ENCODE measurements at regions not wholly inside any gene's neighbourhood (a gene's known extent, or its start where the extent isn't known, plus 50 kb on each side); places are given as distances from the start of the nearest gene placed in this dataset.

DNA sequence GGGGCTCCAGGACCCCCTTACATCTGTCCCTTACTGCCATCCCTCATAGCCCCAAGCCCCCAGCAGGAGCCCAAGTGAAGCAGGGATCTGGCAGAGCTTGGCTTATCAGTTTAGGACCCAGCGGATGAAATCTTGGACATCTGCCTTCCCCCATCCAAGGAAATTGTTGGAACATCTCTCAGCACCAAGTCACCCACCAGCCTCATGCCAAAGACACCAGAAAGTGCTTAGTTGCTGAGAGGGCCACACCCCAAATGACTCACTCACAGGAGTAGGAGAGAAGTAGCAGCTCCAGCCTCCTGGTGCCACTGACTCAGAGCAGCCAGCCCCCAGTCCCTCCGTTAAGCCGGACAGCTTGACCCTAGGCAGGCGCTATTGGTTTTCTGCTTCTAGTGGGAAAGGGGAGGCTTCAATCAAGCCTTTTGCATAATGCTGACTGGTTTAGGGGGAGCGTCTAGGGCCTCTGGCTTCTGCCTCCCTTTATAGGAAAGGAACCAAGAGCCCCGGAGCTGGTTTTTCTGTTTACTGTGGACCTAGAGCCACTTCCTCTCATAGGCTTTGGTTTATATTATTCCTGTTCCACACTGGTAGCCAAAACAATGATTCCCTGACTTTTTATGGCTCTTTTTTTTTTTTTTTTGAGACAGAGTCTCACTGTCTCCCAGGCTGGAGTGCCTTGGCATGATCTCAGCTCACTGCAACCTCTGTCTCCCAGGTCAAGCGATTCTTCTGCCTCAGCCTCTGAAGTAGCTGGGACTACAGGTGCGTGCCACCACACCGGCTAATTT is 114.2 kb upstream of the IPO9 start:
- Histone ChIP-seq H3K4me3 (ENCODE audit: low read depth in 1 of 3, low read length in 3 of 3) (no peak overlapping the region), H3K9me3 (ENCODE audit: control insufficient read depth in 2 of 2, insufficient read depth in 1 of 2, low read depth in 1 of 2, low read length in 1 of 2) (no peaks in the 10 kb centered on the region), H3K36me3 (ENCODE audit: control insufficient read depth in 3 of 3, insufficient read depth in 2 of 3, low read depth in 1 of 3, low read length in 3 of 3) (peaks cover 0 to 21% (median 0%) of the 10 kb centered on the region in 3 donors), H3K27ac (ENCODE audit: low read depth in 1 of 3, low read length in 2 of 3) (peak overlapping the region; percentile 53 to 92 (median 63)), H3K4me1 (ENCODE audit: control insufficient read depth in 3 of 3, insufficient read depth in 2 of 3, low read depth in 1 of 3, low read length in 2 of 3) (peaks cover 5 to 29% (median 17%) of the 10 kb centered on the region in 3 donors), H3K27me3 (ENCODE audit: control insufficient read depth in 3 of 3, insufficient read depth in 3 of 3, low read length in 3 of 3) (no peaks in the 10 kb centered on the region)
- DNase-seq (peak; percentile 79 to 87), FAIRE-seq (no peak)
- 34 to 48% (median 38%) methylated on average over 9 of the region's 9 CpGs for WGBS, 3 donors

DNA sequence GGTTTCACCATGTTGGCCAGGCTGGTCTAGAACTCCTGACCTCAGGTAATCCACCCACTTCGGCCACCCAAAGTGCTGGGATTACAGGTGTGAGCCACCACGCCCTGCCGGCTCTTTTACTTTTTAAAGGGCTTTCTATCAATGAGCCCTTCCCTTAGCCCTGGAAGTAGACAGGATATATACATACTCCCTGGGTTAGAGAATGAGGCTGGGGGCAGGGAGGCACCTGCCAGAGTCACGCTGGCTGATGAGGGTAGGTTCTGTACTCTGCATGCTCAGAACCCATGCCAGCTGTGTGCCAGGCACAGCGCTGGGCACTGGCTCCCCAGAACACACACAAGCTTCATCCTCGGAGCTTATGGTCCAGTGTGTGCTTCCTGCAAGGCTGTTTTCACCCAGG is 113.6 kb upstream of the IPO9 start:
- WGBS, 3 donors = 61 to 71% (median 64%) methylated on average over 6 of the region's 6 CpGs
- DNase-seq = no peak
- H3K27me3 ChIP-seq (ENCODE audit: control insufficient read depth in 3 of 3, insufficient read depth in 3 of 3, low read length in 3 of 3) = no peaks in the 10 kb centered on the region

DNA sequence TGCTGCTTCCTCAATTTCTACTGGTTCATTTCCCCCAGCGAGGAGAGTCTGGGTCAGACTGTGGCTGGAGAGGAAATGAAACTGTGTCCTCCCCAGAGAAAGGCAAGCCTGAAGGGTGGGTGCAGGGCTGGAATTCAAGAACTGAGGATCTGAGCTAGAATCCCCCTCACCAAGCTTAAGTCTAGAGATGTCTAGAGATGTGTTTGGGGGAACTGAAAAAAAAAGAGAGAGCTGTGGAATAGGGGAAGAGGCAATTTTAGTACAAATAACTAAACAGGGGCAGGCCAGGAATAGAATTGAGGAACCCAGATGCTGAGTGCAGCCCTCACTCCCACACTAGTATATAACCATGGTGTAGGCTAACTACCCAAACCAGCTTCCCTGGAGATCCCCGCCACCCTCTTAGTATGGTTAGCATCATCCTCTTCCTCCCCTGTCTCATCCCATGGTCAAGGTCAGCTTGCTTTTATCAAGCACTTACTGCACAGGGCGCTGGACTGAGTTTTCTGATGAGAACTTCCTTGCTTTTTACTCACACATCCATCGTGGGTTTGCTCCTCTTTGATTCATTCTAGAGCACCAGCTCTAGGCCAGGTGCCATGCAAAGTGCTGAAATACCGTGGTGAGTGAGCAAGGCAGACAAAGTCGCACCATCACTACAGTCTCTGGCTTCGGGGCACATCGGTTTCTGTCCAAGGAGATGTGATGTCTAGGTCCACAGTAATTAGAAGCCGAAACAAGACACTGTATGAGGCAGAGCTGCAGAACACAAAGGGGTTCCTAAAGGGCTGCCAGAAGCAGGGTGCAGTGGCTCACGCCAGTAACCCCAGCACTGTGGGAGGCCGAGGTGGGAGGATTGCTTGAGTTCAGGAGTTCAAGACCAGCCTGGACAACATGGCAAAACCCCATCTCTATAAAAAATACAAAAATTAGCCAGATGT is 112.9 kb upstream of the IPO9 start:
- no peak for FAIRE-seq
- no peak for DNase-seq
- Histone ChIP-seq H3K27ac (ENCODE audit: low read depth in 1 of 3, low read length in 2 of 3) (peak overlapping the region in 2 of 3 donors; percentile 6 to 92), H3K4me1 (ENCODE audit: control insufficient read depth in 3 of 3, insufficient read depth in 2 of 3, low read depth in 1 of 3, low read length in 2 of 3) (peaks cover 5 to 33% (median 17%) of the 10 kb centered on the region in 3 donors), H3K36me3 (ENCODE audit: control insufficient read depth in 3 of 3, insufficient read depth in 2 of 3, low read depth in 1 of 3, low read length in 3 of 3) (peaks cover 0 to 21% (median 0%) of the 10 kb centered on the region in 3 donors), H3K4me3 (ENCODE audit: low read depth in 1 of 3, low read length in 3 of 3) (no peak overlapping the region), H3K9me3 (ENCODE audit: control insufficient read depth in 2 of 2, insufficient read depth in 1 of 2, low read depth in 1 of 2, low read length in 1 of 2) (no peaks in the 10 kb centered on the region), H3K27me3 (ENCODE audit: control insufficient read depth in 3 of 3, insufficient read depth in 3 of 3, low read length in 3 of 3) (no peaks in the 10 kb centered on the region)
- WGBS, 3 donors = 76 to 80% (median 78%) methylated on average over 11 of the region's 11 CpGs

More for the DNA sequence above, 113.6 kb upstream of the IPO9 start:
- no peaks in the 10 kb centered on the region for H3K9me3 ChIP-seq (ENCODE audit: control insufficient read depth in 2 of 2, insufficient read depth in 1 of 2, low read depth in 1 of 2, low read length in 1 of 2)
- peaks cover 0 to 21% (median 0%) of the 10 kb centered on the region in 3 donors for H3K36me3 ChIP-seq (ENCODE audit: control insufficient read depth in 3 of 3, insufficient read depth in 2 of 3, low read depth in 1 of 3, low read length in 3 of 3)
- peak overlapping the region in 2 of 3 donors; percentile 6 to 92 for H3K27ac ChIP-seq (ENCODE audit: low read depth in 1 of 3, low read length in 2 of 3)
- H3K4me3 ChIP-seq (ENCODE audit: low read depth in 1 of 3, low read length in 3 of 3) = no peak overlapping the region
- FAIRE-seq = no peak
- H3K4me1 ChIP-seq (ENCODE audit: control insufficient read depth in 3 of 3, insufficient read depth in 2 of 3, low read depth in 1 of 3, low read length in 2 of 3) = peaks cover 5 to 33% (median 17%) of the 10 kb centered on the region in 3 donors

DNA sequence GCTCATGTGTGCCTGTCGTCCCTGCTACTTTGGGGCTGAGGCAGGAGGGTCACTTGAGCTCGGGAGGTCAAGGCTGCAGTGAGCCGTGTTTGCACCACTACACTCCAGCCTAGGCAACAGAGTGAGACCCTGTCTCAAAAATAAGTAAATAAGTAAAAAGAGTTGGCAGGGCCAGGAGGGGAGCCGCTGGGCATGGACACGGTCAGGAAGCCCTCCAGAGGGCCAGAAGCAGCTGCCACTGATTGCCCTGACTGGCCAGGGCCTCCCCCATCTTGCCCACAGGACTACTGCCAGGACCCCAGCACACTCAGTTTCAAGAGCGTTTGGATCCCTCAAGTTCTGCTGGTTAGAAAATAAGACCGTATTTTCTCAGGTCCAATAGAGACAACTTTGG is 112.2 kb upstream of the IPO9 start:
- H3K9me3 ChIP-seq (ENCODE audit: control insufficient read depth in 2 of 2, insufficient read depth in 1 of 2, low read depth in 1 of 2, low read length in 1 of 2) = no peaks in the 10 kb centered on the region
- H3K27me3 ChIP-seq (ENCODE audit: control insufficient read depth in 3 of 3, insufficient read depth in 3 of 3, low read length in 3 of 3) = no peaks in the 10 kb centered on the region
- H3K4me3 ChIP-seq (ENCODE audit: low read depth in 1 of 3, low read length in 3 of 3) = no peak overlapping the region
- WGBS, 3 donors = 89 to 93% (median 92%) methylated on average over 7 of the region's 7 CpGs
- FAIRE-seq = no peak
- peaks cover 5 to 36% (median 17%) of the 10 kb centered on the region in 3 donors for H3K4me1 ChIP-seq (ENCODE audit: control insufficient read depth in 3 of 3, insufficient read depth in 2 of 3, low read depth in 1 of 3, low read length in 2 of 3)
- DNase-seq = no peak
- no peak overlapping the region for H3K27ac ChIP-seq (ENCODE audit: low read depth in 1 of 3, low read length in 2 of 3)
- H3K36me3 ChIP-seq (ENCODE audit: control insufficient read depth in 3 of 3, insufficient read depth in 2 of 3, low read depth in 1 of 3, low read length in 3 of 3) = peaks cover 0 to 21% (median 0%) of the 10 kb centered on the region in 3 donors

DNA sequence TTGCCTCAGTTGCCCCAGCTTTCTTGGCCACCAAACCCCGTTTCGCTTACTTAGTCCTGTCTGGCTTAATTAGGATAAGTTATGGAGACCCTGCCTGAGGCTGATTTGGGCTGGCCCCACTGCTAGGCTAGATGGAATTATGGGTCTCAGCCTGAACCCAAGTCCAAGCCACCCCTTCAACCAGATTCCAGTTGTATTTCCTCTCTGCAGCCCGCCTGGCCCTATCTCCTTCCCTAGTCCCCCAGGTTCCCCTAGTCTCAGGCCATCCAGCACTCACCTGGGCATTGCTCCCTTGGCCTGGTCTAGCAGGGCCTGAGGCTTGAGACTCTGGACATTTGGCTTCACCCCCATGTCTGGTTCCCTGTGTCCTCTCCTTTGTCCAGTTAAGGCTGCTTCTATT is 111.7 kb upstream of the IPO9 start:
- DNase-seq = no peak

DNA sequence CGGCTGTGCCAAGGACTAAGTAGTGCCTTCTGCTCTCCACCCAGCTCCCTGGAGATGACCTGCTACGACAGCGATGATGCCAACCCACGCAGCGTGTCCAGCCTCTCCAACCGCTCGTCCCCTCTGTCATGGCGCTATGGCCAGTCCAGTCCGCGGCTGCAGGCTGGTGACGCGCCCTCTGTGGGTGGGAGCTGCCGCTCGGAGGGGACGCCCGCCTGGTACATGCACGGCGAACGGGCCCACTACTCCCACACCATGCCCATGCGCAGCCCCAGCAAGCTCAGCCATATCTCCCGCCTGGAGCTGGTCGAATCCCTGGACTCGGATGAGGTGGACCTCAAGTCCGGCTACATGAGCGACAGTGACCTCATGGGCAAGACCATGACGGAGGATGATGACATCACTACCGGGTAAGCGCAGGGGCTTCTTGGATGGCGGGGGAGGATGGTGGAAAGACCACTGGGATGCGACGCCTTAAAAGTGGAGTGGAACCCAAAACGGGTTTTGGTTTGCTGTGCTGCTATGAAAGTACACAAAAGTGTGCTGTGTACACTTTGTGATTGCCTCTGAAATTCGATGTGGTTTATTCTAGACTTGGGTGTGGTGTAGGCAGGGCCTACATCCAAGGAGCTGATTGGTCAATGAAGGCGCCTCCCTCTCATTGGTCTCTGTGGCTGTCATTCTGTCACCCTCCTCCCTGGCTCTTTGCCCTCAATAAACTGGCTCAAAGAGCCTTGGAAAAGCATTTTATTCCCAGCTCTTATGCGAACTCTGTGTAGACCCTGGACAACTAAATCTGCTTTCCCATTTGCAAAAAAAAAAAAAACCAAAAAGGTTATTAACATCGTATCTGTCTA is 110.4 kb upstream of the IPO9 start:
- Histone ChIP-seq H3K4me3 (ENCODE audit: low read depth in 1 of 3, low read length in 3 of 3) (no peak overlapping the region), H3K36me3 (ENCODE audit: control insufficient read depth in 3 of 3, insufficient read depth in 2 of 3, low read depth in 1 of 3, low read length in 3 of 3) (peaks cover 0 to 21% (median 0%) of the 10 kb centered on the region in 3 donors), H3K9me3 (ENCODE audit: control insufficient read depth in 2 of 2, insufficient read depth in 1 of 2, low read depth in 1 of 2, low read length in 1 of 2) (no peaks in the 10 kb centered on the region), H3K27me3 (ENCODE audit: control insufficient read depth in 3 of 3, insufficient read depth in 3 of 3, low read length in 3 of 3) (peaks cover 0 to 3% (median 0%) of the 10 kb centered on the region in 3 donors), H3K4me1 (ENCODE audit: control insufficient read depth in 3 of 3, insufficient read depth in 2 of 3, low read depth in 1 of 3, low read length in 2 of 3) (peaks cover 5 to 25% (median 12%) of the 10 kb centered on the region in 3 donors), H3K27ac (ENCODE audit: low read depth in 1 of 3, low read length in 2 of 3) (peak overlapping the region in 2 of 3 donors; percentile 65 to 91)
- no peak for FAIRE-seq
- WGBS, 3 donors = 91 to 93% (median 93%) methylated on average over 36 of the region's 36 CpGs
- no peak for DNase-seq

More for the DNA sequence above, 111.7 kb upstream of the IPO9 start:
- no peak for FAIRE-seq
- no peaks in the 10 kb centered on the region for H3K27me3 ChIP-seq (ENCODE audit: control insufficient read depth in 3 of 3, insufficient read depth in 3 of 3, low read length in 3 of 3)
- H3K36me3 ChIP-seq (ENCODE audit: control insufficient read depth in 3 of 3, insufficient read depth in 2 of 3, low read depth in 1 of 3, low read length in 3 of 3) = peaks cover 0 to 21% (median 0%) of the 10 kb centered on the region in 3 donors
- peak overlapping the region in 1 of 3 donors; percentile 4 for H3K27ac ChIP-seq (ENCODE audit: low read depth in 1 of 3, low read length in 2 of 3)
- no peak overlapping the region for H3K4me3 ChIP-seq (ENCODE audit: low read depth in 1 of 3, low read length in 3 of 3)
- H3K4me1 ChIP-seq (ENCODE audit: control insufficient read depth in 3 of 3, insufficient read depth in 2 of 3, low read depth in 1 of 3, low read length in 2 of 3) = peaks cover 5 to 36% (median 17%) of the 10 kb centered on the region in 3 donors
- 91 to 96% (median 91%) methylated on average over 3 of the region's 3 CpGs for WGBS, 3 donors
- no peaks in the 10 kb centered on the region for H3K9me3 ChIP-seq (ENCODE audit: control insufficient read depth in 2 of 2, insufficient read depth in 1 of 2, low read depth in 1 of 2, low read length in 1 of 2)

DNA sequence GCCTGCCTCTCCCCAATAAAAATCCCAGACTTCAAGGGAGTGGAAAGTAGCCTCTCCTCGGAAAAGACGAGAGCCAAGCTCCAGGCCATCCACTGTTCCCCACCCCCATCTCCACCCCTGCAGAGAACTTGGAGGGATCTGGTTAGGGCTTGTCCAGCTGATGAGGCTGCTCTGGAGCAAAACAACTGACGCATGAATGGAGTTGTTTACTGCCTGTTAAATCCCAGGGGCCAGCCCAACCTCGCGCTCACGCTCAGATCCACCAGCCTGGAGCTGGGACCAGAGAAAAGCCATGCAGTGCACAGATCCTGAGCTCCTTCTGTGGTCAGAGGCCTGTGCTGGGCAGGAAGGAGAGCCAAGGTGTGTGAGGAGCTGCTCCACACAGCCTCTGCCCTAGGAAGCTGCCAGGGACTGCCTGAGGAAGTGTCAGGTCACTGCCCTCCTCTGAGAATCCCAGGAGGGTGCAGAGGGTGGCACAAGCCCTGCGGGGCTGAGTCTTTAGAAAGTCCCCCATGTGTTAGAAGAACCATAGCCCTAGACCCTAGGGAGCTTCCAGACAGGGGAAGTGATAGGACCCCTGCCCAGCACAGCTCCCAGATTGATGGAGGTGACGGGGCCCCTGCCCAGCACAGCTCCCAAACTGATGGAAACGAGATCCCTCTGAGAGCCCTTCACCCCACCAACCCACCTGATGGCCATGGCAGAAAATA is 109.0 kb upstream of the IPO9 start:
- H3K27ac ChIP-seq (ENCODE audit: low read depth in 1 of 3, low read length in 2 of 3) = peak overlapping the region in 2 of 3 donors; percentile 65 to 91
- peaks cover 0 to 13% (median 0%) of the 10 kb centered on the region in 3 donors for H3K36me3 ChIP-seq (ENCODE audit: control insufficient read depth in 3 of 3, insufficient read depth in 2 of 3, low read depth in 1 of 3, low read length in 3 of 3)
- no peak for FAIRE-seq
- H3K27me3 ChIP-seq (ENCODE audit: control insufficient read depth in 3 of 3, insufficient read depth in 3 of 3, low read length in 3 of 3) = peaks cover 0 to 3% (median 0%) of the 10 kb centered on the region in 3 donors
- H3K4me3 ChIP-seq (ENCODE audit: low read depth in 1 of 3, low read length in 3 of 3) = no peak overlapping the region
- 64 to 81% (median 79%) methylated on average over 9 of the region's 9 CpGs for WGBS, 3 donors
- no peaks in the 10 kb centered on the region for H3K9me3 ChIP-seq (ENCODE audit: control insufficient read depth in 2 of 2, insufficient read depth in 1 of 2, low read depth in 1 of 2, low read length in 1 of 2)
- peak in 1 of 2 donors; percentile 36 for DNase-seq
- H3K4me1 ChIP-seq (ENCODE audit: control insufficient read depth in 3 of 3, insufficient read depth in 2 of 3, low read depth in 1 of 3, low read length in 2 of 3) = peaks cover 0 to 16% (median 6%) of the 10 kb centered on the region in 3 donors

Measured in small intestine (tissue), 7 donors.